ENCODE measurements at regions not wholly inside any gene's neighbourhood (a gene's known extent, or its start where the extent isn't known, plus 50 kb on each side); places are given as distances from the start of the nearest gene placed in this dataset.

DNA sequence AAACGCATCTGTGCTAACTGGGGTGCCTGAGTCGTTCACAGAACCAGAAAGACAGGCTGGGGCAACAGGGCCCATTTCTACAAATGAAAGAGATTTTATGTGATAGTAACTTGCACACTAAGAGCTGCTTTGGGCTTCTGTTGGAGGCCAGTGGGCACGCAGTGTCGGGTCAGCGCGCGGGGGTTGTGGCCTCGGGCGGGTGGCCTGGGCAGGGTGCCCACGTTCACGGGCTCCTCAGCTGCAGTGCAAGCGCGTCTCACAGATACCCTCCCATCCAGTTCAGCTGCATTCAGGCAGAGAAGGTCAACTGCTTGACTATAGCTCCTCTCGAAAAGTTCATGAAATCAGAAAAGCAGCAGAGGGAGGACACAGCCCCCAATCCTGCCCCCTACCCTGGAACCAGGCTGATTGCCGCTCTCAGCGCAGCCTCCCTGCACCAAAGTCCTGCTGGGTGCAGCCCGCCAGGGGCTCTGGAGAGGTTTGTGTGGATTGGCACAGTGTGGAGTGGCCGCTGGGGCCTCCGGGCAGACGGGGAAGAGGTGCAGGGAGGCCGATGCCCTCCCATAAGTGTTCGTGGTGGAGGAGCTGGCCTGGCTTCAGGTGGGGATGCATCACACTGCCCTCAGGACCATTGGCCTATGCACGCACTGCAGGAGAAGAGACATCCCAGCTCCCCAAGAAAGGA, 582.8 kb downstream of the TCERG1L start:
- no peak for DNase-seq

DNA sequence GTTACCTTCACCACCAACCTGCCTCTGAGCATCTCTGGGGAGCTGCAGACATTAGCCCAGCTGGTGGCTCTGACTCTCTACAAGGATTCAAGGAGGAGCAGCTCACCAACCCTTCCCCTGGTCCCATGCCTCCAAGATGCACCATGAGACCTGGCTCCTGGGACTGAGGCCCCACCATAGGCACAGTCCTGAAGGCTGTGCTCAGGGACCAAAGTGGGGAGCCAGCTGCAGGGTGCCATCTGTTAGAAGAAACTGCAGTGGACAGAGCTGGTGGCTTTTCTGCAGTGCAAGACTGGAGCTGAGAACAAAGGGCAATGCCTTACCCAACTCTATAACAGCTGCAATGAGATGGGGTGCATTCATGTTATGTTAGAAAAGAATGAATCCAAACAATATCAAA, 581.6 kb downstream of the TCERG1L start:
- DNase-seq = no peak

DNA sequence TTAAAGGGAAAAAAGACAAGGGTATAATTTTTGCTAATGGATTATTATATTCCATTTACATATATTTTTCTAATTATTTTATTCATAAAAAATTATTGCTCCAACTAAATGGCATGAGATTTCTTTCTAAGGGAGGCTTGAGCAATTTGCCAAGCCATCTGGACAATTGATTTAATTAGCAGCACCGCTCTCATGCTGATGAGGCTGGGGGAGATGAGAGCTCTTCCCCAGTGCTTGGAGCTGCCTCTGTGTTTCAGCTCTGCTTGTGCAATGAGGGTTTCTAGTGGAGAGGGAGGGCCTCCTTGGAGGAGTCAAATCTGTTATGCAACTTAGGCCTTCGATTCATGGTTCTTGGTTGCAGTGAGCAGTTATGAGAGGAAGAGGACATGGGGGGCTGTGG, 574.3 kb downstream of the TCERG1L start:
- no peak for DNase-seq

DNA sequence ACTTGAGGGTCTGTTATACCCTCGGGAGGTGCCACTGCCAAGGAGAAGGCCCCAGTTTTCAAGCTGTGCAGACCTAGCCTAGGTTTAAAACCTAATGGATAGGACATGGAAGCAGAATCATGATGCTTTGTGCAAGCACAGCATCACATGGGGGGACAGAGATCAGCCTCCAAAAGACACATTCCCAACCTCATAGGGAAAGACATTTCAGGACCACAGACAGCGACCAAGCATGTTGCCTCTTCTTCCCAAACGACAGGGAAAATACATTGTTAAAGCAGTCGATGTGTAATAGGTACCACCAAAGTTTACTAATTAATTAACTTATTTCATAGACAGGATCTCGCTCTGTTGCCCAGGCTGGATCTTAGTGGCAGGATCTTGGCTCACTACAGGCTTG, 573.9 kb downstream of the TCERG1L start:
- no peak for DNase-seq

DNA sequence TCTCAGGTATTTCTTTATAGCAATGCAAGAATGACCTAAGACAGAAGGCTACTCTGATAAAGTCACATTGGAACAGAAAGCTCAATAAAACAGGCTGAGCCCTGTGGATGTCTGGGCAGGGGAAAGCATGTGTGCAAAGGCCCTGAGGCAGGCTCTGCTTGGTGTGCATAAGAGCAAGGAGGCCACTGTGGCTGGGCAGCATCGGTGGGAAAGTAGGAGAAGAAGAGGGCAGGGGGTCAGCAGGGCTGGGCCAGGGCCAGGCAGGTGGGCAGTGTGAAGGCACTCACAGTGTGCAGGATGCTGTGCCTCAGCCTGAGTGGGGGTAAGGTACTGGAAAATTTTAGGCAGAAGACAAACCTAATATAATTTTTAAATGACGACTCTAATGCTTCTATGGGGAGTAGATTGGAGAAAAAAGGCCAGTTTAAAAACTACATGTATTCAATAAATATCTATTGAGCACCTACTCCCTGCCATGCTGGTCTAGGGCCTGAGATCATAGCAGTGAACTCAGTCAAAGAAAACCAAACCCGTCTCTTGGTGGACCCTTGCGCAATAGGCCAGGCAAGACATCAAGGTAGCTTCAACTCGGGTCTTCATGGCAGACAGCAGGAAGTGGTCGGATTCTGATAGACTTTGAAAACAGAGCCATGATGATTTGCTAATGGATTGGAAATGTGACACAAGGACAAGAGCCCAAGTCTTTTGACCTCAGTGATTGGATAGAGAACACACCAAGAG, 572.3 kb downstream of the TCERG1L start:
- DNase-seq = no peak

DNA sequence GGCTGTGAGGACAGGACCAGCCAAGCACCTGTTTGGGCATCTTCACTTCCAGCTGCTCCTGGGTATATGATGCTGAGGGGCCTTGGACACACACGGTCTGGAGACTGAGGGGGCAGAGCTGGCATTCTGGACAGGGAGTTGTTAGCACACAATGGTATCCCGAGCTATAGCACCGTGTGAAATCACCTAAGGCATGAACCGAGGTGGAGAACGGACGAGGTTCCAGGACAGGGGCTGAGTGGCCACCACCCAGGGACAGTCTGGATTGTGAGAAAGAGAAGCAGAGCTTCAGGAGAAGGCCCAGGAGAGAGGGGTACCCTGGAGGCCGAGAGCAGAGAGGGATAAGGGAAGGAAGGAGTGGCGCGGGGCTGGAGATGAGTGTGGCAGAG, 571.8 kb downstream of the TCERG1L start:
- DNase-seq = no peak

DNA sequence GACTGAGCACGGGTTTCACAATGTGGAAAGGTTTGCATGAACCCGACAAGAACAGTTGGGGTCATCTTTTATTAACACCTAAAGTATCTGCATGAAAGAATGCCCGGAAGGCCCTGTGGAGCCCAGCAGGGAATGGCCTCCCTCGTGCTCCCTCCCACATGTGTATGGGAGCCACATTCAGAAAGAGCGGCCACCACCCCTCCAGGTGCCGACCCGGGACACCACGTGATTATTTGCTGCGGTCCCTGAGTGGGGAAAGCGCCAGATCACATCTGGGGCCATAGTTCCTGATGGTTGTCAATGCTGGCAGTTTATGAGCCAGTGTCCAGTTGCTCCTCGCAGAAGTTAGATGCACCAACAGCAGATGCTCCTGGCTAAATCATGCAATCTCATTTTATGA, 571.4 kb downstream of the TCERG1L start:
- DNase-seq = no peak

DNA sequence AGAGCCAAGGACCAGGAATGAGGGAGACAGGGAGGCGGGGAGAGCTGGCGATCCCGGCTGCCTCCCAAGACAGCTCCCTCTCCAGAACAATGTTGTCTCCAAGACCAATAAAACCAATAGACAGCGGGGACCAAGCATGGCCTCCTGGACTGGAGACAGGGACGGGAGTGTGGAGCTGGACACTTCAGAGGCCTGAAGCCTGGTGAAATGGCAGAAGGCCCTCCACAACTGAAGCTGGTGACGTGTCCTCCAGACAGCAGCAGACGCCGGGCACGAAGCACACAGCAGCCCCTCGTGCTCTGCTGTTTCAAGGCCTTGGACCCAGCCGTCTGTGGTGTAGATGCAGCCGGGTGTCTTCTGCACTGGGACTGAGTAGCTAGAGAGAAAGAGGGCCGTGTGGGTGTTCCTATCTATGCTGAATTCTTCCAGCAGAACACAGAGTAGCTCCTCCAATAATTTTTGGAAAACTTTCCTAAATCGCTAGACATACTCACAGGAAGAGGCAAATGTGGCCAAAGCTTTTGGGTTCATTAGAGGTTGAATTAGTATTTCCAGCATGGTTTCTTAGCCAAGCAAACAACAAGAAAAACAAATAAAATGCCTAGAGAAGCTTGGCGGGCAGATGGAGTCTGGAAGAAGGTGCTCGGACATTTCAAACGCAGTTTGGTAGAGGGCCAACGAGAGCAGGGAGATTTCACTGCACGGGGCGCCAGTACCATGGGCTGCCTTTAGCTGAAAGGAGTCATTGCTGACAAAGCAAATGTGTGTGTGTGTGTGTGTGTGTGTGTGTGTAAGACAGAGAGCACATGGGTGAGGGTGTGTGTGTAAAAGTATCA, 570.4 kb downstream of the TCERG1L start:
- DNase-seq = no peak

DNA sequence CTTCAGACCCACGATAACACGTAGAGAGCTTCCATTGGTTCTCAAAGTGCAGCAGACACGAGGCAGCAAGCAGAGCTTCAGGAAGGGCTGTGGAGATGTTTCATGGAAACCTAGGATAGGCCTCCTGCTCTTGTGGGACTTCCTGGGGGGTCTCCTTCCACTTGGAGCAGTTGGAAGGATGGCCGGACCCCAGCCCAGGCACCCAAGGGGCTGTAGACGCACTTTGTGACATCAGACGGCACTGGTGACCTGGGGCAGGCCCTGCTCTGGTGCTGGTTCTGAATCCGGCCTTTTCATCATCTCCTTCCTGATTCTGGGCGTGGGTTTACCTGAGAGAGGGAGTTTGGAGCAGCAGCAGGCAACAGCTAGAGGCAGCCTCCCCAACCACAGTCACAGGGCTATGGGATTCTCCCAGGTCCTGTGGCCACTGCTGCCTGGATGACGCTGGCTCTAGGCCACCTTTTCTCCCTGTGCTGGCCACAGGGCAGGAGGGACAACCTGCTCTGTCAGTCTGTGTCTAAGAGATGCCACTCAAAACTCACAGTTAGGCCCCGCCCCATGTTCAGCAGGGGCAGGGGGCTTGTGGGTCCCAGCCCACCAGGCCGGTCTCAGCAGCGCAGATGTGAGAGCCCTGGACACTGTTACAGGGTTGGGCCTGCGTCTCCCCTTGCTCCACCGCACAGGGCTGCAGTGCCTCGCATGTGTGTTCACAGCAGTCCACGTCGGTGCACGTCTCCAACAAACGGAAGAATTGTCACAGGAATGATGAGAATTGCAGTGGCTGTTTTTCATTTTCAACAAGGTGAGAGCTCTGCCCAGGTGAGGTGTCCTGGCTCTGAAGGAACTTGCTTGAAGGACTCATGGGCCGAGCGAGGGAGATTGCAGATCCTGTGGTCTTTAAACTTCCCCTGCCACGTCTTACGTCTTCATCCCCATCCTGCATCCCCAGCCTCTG, 569.3 kb downstream of the TCERG1L start:
- DNase-seq = no peak

DNA sequence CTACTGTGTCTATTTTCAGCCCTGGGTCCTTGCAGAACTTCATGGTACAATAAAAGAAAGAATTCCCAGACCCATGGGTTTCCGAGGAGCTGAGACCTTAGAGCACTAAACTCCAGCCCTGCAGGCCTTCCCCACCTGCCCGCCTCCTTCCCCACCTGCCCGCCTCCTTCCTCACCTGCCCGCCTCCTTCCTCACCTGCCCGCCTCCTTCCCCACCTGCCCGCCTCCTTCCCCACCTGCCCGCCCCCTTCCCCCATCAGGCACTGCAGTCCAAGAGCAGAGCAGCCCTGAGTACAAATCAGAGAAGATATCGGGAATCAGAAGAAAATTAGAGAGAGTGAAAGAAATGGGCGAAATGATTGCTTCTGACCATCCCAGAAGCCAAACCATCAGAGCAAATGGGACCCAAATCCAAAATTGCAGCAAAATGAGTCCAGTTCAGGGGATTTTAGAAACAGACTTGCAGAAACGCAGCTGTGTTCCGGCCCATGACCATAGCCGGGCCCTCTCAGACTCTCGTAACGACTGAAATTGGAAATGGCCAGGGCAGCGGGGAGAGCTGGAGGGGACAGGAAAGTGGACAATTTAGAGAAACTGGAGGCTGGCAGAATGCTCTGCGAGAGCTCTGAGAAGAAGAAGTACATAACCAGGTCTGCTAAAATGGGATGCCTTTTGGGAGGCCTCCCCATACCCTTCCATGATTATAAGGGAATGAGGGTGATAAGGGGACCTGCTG, 568.4 kb downstream of the TCERG1L start:
- no peak for DNase-seq

DNA sequence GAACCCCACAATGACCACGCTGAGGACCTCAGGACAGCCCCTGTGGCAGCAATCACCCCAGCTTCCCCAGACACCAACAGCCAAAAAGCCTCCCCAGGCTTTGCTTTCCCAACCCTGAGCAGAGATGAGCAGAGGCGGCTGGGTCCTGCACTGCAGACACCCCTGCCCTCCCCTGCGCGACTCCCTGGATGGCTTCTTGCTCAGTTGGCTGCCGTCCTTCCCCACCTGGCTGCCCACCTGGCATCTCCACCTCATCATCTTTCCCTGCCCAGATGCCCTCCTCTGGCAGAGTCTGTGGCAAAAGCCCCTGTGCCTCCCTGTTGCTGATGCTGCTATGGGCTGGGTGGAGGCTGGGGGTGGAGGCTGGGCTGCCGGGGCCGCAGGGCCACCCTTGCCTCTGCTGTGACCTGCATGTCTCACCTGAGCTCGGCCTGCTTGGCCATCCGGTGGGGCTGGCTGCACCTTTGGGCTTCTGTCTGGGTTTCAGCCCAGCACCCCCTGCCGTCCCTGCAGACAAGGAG, 567.7 kb downstream of the TCERG1L start:
- no peak for DNase-seq

DNA sequence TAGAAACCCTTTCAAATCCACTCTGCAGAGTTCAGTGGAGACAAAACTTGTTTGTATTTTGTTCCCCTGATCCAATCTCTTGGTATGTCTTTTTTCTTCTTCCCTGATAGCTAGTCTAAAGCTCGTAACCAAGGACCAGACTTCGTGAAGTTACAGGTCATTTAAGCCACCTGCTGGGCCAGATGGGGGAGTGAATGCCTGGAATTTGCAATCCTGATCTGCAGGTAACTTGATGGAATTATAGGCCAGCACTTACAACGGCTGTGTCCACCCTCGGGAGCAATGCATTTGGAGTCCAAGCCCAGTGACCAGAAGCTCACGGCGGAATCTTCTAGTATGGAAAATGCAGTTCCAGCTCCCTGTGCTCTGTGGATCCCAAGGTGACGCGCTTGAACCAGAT, 566.9 kb downstream of the TCERG1L start:
- DNase-seq = no peak

DNA sequence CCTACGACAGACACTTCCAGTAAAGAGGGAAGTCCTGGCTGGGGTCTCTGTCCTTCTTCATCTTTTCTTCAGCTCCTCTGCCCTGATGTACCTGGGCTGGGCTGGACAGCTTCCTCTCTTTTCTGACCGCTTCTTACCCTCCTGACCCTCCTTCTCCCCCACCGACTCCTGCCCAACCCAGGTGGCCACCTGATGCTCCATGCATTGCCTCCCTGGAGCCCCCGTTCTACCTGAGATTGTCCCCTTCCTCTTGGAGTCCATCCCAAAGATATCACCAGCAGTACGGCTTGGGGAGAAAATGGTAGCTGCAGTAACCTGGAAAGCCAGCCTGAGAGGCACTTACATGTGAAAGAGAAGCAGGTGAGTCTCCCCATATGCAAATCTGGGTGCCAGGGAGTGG, 566.3 kb downstream of the TCERG1L start:
- no peak for DNase-seq

DNA sequence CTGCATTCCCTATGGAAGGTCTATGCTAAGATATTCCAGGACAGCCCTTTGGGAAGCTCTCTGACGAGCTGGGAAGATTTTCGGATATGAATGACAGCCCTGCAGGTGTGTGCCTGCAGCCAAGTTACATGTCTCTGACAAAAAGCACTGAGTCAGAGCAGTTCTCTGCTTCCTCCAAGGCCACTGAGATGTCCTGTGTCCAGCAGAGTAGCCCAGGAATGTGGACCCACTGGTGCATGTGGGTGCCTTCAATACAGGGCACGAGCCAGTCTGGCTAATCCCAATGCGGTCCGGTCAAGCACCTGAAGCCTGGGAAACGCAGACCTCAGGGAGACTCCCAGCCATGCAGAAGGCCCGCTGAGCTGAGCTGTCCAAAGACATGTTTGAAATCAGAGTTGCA, 565.7 kb downstream of the TCERG1L start:
- DNase-seq = no peak

DNA sequence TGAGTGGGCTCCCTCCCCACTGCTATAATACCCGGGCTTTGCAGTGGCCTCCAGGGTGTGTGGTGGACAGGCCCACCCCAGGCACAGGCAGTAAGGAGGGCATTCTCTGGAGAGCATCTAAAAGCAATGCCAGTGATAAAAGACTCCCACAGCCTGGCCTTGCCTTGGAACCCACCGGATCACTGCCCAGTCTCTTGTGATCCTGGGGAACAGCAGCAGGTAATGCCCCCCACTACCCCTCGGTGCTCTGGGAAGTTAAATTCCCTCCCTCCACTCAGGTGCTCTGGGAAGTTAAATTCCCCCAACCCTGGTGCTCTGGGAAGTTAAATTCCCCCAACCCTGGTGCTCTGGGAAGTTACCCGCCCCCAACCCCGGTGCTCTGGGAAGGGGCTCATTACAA, 565.2 kb downstream of the TCERG1L start:
- DNase-seq = no peak

DNA sequence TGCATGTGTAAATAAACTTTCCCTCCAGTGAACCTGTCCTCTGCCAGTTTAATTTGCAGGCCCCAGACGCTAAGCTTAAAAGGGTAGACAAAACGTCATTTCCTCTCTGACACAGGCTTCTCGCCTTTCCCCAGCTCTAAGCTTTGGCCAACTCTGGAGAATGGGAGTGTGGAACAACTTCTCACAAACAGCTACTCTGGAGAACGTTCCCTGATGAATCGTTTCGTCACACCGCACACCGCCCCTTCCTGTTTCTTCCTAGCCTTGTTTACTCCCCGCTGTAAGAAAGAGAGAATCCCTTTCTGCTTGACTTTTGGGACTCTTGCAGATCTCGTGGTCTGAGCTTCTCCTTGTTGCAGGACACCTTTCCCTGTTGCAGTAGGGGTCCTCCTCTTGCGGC, 564.2 kb downstream of the TCERG1L start:
- no peak for DNase-seq

DNA sequence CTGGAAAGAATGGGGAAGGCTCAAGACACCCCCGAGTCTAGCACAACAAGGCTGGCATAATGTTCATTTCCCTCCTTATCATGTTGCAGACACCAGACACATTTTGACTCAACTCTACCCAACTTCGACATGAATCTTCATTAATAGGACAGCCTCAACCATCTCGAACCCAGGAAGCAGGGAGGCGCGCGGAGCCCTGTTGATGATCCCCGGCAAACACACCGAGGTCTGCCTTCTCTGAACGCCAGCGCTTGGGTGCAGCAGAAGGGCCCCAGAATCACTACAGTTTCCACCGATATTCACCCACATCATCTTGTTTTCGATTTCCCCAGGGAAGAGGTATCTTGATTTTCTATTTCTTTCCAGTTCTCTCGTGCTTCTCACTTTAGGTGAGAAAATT, 563.6 kb downstream of the TCERG1L start:
- no peak for DNase-seq

DNA sequence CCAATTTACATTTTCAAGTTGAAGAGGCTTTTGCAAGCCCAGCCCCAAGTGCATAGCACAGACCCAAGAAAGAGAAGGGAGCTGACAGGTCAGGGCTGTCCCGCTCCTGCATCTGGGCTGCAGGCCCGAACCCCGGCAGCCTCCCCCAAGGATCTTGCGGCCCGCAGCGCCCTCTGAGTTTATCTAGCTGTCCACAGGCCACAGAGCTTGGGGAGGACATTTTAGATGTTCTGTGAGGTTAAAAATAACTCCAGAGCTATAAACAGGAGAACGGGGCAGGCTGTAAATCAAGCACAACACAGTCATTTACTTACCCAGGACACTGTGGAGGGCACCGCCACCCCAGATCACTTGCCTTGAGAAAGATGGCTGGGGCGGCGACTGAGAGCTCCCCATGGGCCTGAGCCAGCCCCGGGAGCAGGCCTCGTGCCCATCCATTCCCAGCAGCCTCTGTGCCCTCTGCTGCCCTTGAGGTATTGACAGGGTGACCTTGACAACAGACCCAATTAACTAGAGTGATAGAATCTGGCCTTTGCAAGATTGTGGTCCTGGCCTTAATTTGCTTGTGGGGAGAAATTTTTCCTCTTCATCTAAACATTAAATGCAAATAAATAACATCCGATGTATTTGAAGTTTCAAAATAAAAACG, 563.0 kb downstream of the TCERG1L start:
- no peak for DNase-seq

DNA sequence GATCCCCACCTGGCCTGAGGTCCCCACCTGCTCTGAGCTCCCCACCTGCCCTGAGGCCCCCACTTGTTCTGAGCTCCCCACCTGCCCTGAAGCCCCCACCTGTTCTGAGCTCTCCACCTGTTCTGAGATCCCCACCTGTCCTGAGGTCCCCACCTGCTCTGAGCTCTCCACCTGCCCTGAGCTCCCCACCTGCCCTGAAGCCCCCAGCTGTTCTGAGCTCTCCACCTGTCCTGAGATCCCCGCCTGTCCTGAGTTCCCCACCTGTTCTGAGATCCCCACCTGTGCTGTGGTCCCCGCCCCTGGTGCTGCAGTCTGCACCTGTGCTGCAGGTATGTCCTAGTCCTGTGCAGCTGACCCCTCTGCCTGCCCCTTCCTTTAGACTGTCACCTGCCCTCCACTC, 561.6 kb downstream of the TCERG1L start:
- no peak for DNase-seq

DNA sequence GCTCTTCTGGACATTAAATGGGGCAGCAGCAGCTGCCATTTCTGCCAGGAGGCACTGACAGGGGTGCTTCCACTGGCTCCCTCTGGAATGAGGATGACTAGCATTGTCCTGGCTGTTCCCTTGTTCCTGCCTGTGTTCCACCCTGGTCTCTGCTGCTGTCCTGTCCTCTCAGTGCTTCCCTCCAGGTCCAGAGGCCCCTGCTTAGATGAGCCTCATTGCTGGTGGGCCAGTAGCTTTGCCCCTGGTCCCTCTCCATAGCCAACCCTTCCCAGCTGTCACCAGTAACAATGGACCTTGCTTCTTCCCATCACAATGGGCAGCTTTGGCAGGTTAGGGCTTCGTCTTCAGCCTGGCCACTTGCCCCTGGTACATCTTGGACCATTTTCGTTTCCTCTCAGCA, 561.1 kb downstream of the TCERG1L start:
- DNase-seq = no peak

Measured in activated CD8-positive, alpha-beta memory T cell treated with anti-CD3 and anti-CD28 coated beads, Interleukin-2, amount 50 U/mL, for 4 hours (primary cell).